Stimulated activated memory B cell treated with anti-CD40 and anti-IgM and Interleukin-4, amounts not matched to agents 10 μg/mL and 1 μg/mL and 100 μg/mL, for 72 hours (primary cell): ENCODE measurements at regions not wholly inside any gene's neighbourhood (a gene's known extent, or its start where the extent isn't known, plus 50 kb on each side); places are given as distances from the start of the nearest gene placed in this dataset.

ENCODE experiments used
- ATAC-seq: fragments of 150-1000 bp; cut with Tn5 transposase; 2 replicates; pipeline ENCODE4 v1.10.0; 2021
- H3K27ac Mint-ChIP-seq: one replicate; pipeline ENCODE4 v1.8.0; 2022; ENCODE audit warnings: mild to moderate bottlenecking, mixed read lengths
- H3K27me3 Mint-ChIP-seq: one replicate; pipeline ENCODE4 v1.8.0; 2022; ENCODE audit warnings: mixed read lengths
- H3K36me3 Mint-ChIP-seq: one replicate; pipeline ENCODE4 v1.8.0; 2022; ENCODE audit warnings: mixed read lengths
- H3K4me1 Mint-ChIP-seq: one replicate; pipeline ENCODE4 v1.8.0; 2022; ENCODE audit warnings: mixed read lengths
- H3K4me3 Mint-ChIP-seq: one replicate; pipeline ENCODE4 v1.8.0; 2022; ENCODE audit warnings: mild to moderate bottlenecking, moderate library complexity, mixed read lengths
- H3K9me3 Mint-ChIP-seq: one replicate; pipeline ENCODE4 v1.8.0; 2022; ENCODE audit warnings: mixed read lengths

GRCh38 chr3:157816896-157817295, 289.3 kb downstream of the SHOX2 start:
- no peak overlapping the region for H3K4me3 Mint-ChIP-seq
- no peaks in the 10 kb centered on the region for H3K9me3 Mint-ChIP-seq
- no peaks in the 10 kb centered on the region for H3K36me3 Mint-ChIP-seq
- H3K4me1 Mint-ChIP-seq = no peaks in the 10 kb centered on the region
- no peaks in the 10 kb centered on the region for H3K27me3 Mint-ChIP-seq
- no peak overlapping the region for H3K27ac Mint-ChIP-seq
- ATAC-seq = no peak

DNA sequence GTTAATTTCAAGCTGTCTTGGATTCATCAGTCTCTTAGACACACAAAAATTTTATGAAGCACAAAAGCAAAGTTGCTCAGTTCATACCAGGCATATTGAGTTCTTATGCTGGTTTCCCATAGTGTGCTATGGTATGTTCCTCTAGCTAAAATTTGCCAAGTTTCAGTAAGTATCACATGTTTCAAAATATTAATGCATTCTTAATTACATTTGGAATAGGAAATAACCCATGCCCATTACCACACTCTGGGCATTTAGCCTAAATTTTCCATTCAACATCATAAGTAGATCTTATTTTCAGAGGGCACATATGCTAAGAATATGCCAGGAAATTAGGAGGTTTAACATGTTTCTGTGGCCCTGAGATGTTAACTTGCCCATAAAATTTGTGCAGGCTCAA, 289.9 kb downstream of the SHOX2 start:
- ATAC-seq = no peak
- Mint-ChIP-seq H3K9me3 (no peaks in the 10 kb centered on the region), H3K4me3 (no peak overlapping the region), H3K36me3 (no peaks in the 10 kb centered on the region), H3K4me1 (no peaks in the 10 kb centered on the region), H3K27me3 (no peaks in the 10 kb centered on the region), H3K27ac (no peak overlapping the region)

GRCh38 chr3:157815739-157816138, 290.5 kb downstream of the SHOX2 start:
- no peaks in the 10 kb centered on the region for H3K36me3 Mint-ChIP-seq
- H3K27ac Mint-ChIP-seq = no peak overlapping the region
- no peak for ATAC-seq
- H3K4me1 Mint-ChIP-seq = no peaks in the 10 kb centered on the region
- H3K9me3 Mint-ChIP-seq = no peaks in the 10 kb centered on the region
- no peaks in the 10 kb centered on the region for H3K27me3 Mint-ChIP-seq
- H3K4me3 Mint-ChIP-seq = no peak overlapping the region

DNA sequence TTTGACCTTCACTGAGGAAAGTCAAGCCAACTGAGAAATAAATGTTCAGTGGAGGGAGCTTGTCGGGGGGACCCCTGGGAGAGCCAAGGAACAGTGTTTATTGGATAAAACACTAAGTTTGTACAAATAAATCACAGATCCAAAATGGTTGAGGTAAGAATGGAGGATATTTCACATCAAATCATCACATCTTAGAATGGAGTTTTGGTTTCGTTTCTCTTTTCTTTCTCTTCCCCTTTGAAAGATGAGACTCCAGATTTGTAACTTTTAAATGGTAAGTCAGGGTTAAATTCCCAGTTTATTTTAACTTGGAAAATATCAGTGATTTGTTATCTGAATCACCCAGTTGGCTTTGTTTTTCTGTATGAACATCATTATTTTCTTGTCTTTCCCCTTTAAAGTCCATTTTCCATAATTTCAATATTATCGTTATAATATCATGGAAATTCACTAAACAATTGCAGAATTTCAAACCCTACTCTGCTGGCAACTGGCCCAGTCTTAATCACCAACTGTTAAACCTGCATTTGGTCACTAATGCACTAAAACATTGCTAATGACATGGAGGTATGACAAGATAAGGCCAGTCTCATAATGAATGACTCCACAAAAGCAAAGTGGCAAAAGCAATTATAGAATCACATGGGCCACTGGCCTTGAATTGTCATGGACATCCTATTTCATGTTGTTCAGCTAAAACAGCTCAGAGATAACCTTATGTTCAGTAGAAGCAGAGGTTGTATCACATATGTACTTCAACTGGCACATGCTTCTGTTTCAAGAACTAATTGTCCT, 295.1 kb downstream of the SHOX2 start:
- H3K4me1 Mint-ChIP-seq = no peaks in the 10 kb centered on the region
- no peaks in the 10 kb centered on the region for H3K36me3 Mint-ChIP-seq
- no peak overlapping the region for H3K27ac Mint-ChIP-seq
- H3K27me3 Mint-ChIP-seq = no peaks in the 10 kb centered on the region
- no peak for ATAC-seq
- H3K9me3 Mint-ChIP-seq = no peaks in the 10 kb centered on the region
- H3K4me3 Mint-ChIP-seq = no peak overlapping the region

DNA sequence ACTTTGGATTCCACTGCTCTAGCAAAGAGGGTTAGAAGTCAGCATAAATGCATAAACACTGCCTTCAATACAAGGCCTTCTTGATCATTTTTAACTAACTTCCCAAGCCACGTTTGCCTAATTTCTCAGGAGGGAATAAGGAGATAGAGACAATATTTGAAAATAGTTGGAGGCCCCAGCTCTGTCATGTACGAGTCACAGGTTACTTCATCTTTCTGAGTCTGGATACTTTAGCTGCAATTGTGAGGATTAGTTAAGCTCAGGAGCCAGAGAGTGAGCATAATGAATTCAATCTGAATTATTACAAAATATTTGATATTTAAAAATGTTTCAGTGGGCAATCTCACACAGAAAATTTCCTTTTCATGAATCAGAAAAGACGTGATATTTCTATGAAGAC, 298.9 kb downstream of the SHOX2 start:
- no peak for ATAC-seq
- Mint-ChIP-seq H3K9me3 (peaks cover 6% of the 10 kb centered on the region), H3K4me1 (no peaks in the 10 kb centered on the region), H3K4me3 (no peak overlapping the region), H3K27me3 (no peaks in the 10 kb centered on the region), H3K27ac (no peak overlapping the region), H3K36me3 (no peaks in the 10 kb centered on the region)

DNA sequence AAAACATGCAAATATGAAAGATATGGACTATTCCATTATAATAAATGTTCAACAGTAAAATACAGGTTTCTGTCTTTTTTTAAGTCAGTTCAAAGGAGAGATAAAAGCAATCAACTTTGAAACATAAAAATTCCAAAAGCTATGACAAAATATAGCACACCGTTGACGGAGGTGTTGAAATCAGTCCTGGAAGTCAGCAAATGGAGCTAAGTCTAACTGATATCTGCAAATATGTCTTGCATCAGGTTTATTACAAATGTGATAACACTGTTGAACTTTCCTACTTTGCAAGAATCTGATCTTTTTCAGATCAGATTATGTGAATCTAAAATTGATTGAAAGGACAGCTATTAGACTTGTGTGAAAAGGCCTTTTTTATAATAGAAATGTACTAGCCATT, 300.7 kb downstream of the SHOX2 start:
- Mint-ChIP-seq H3K4me1 (no peaks in the 10 kb centered on the region), H3K27me3 (no peaks in the 10 kb centered on the region), H3K9me3 (peaks cover 14% of the 10 kb centered on the region), H3K27ac (no peak overlapping the region), H3K4me3 (no peak overlapping the region), H3K36me3 (no peaks in the 10 kb centered on the region)
- ATAC-seq = no peak

- ATAC-seq = no peak
- H3K36me3 Mint-ChIP-seq = no peaks in the 10 kb centered on the region
- no peak overlapping the region for H3K4me3 Mint-ChIP-seq
- no peaks in the 10 kb centered on the region for H3K4me1 Mint-ChIP-seq
- peaks cover under 1% of the 10 kb centered on the region for H3K27me3 Mint-ChIP-seq
- H3K9me3 Mint-ChIP-seq = no peaks in the 10 kb centered on the region
- H3K27ac Mint-ChIP-seq = no peak overlapping the region
These were observed 291.6 kb upstream of the VEPH1 start for GRCh38 chr3:157794771-157795170.

DNA sequence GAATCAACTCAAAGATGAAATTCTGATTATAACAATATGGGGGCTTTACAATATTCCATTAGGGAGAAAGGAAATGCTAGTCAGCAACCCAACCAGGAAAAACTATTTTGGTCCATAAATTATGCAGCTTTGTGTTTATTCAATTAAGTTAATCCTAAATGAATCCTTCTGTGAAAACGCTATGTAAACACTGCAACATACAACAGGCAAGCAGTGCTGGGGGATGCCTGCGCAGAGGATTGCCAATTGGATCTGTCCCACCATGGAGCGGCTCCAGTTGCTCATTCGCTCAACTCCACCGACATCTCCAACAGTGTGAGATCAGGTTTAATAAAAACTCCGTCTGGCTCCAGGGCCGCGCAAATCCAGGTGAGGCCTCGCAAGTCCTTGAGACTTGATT, 290.5 kb upstream of the VEPH1 start:
- Mint-ChIP-seq H3K9me3 (peaks cover 5% of the 10 kb centered on the region), H3K4me1 (no peaks in the 10 kb centered on the region), H3K27ac (no peak overlapping the region), H3K4me3 (no peak overlapping the region), H3K27me3 (peaks cover 8% of the 10 kb centered on the region), H3K36me3 (no peaks in the 10 kb centered on the region)
- ATAC-seq = no peak

DNA sequence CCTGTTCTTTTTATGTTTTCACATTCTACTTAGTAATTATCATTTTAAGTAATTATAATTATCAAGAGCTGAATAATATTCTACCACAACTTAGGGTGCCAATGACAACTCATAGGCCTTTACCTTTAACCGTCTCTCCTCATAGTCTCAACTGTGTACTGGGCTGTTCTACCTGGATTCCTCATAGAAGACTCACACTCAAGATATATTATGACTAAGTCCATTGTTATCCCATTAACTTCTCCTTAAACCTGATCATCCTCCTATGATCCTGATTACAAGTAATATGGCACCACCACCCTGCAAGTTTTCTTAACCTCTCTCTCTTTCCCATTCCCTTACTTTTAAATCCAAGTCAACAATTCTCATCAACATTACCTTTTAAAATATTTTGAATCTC, 285.9 kb upstream of the VEPH1 start:
- ATAC-seq = no peak
- peaks cover 13% of the 10 kb centered on the region for H3K9me3 Mint-ChIP-seq
- H3K36me3 Mint-ChIP-seq = no peaks in the 10 kb centered on the region
- H3K27me3 Mint-ChIP-seq = peaks cover 8% of the 10 kb centered on the region
- no peak overlapping the region for H3K27ac Mint-ChIP-seq
- H3K4me1 Mint-ChIP-seq = no peaks in the 10 kb centered on the region
- H3K4me3 Mint-ChIP-seq = no peak overlapping the region

DNA sequence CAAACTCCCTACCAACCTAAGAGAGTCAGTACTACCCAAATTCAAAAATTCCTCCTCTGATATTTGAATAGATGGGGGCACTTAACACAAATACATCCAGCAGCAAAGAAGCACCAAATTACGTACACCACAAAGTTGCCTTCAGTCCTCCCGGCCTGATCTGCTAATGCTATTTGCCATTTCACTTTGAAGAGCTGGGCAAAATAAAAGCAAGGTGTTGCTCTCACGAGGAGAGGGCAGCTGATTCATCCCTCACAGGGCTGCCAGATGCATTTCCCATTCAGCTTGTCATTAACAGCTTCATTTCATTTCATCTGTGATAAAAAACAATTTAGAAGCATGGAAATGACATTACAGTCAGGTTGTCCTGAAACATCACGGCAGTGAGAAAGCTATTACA, 283.4 kb upstream of the VEPH1 start:
- Mint-ChIP-seq H3K27me3 (peaks cover 8% of the 10 kb centered on the region), H3K27ac (no peak overlapping the region), H3K4me1 (no peaks in the 10 kb centered on the region), H3K4me3 (no peak overlapping the region), H3K36me3 (no peaks in the 10 kb centered on the region), H3K9me3 (peaks cover 17% of the 10 kb centered on the region)
- no peak for ATAC-seq

- Mint-ChIP-seq H3K27me3 (peaks cover 8% of the 10 kb centered on the region), H3K9me3 (peaks cover 17% of the 10 kb centered on the region), H3K4me1 (no peaks in the 10 kb centered on the region), H3K36me3 (no peaks in the 10 kb centered on the region), H3K4me3 (no peak overlapping the region), H3K27ac (no peak overlapping the region)
- no peak for ATAC-seq
These were observed 283.0 kb upstream of the VEPH1 start for GRCh38 chr3:157786211-157786610.

- Mint-ChIP-seq H3K9me3 (peaks cover 17% of the 10 kb centered on the region), H3K27ac (no peak overlapping the region), H3K36me3 (no peaks in the 10 kb centered on the region), H3K4me3 (no peak overlapping the region), H3K4me1 (no peaks in the 10 kb centered on the region), H3K27me3 (peaks cover 8% of the 10 kb centered on the region)
- no peak for ATAC-seq
These were observed 282.0 kb upstream of the VEPH1 start for GRCh38 chr3:157785102-157785826.

DNA sequence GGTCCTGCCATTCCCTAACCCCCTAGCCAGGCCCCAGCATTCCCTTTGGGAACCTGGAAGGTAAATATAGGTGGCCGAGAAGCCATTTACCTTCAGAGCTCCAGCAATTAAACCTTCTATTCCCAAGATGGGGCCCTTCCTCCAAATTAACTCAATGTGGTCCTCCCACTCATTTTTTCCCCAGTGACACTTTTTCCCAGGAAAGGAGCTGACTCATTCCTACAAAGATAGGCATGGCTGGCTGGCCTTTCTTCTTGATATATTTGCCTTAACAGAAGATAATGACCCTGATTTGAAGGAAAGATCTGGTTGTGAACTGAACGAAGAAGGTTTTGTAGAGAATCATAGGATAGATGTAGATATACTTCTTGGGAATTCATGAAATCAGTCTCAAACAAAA, 279.0 kb upstream of the VEPH1 start:
- no peak overlapping the region for H3K4me3 Mint-ChIP-seq
- no peak for ATAC-seq

DNA sequence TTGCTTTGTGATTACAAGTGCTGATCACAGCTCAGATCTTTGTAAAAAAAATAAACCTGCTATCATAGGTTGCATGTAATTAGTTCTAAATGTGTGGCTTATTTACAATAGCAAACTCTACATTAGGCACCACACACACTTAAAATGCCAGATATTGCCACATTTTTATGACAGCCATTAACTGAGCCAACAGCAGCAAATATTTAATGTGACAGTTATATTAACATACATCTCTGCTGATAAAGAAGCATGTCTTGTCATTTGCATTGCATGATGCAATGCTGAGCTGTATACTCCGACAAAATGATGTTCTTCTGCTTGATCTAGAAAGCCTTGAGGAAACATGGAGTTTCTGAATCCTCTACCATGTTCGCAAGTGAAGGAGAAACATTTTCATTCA, 273.6 kb upstream of the VEPH1 start:
- no peaks in the 10 kb centered on the region for H3K4me1 Mint-ChIP-seq
- H3K27me3 Mint-ChIP-seq = no peaks in the 10 kb centered on the region
- no peak for ATAC-seq
- H3K36me3 Mint-ChIP-seq = no peaks in the 10 kb centered on the region
- no peak overlapping the region for H3K27ac Mint-ChIP-seq
- H3K4me3 Mint-ChIP-seq = no peak overlapping the region
- no peaks in the 10 kb centered on the region for H3K9me3 Mint-ChIP-seq

More for the DNA sequence above, 279.0 kb upstream of the VEPH1 start:
- Mint-ChIP-seq H3K36me3 (no peaks in the 10 kb centered on the region), H3K27me3 (no peaks in the 10 kb centered on the region), H3K4me1 (no peaks in the 10 kb centered on the region), H3K27ac (no peak overlapping the region), H3K9me3 (peaks cover 3% of the 10 kb centered on the region)

GRCh38 chr3:157775446-157775845, 272.2 kb upstream of the VEPH1 start:
- Mint-ChIP-seq H3K27me3 (no peaks in the 10 kb centered on the region), H3K4me3 (no peak overlapping the region), H3K36me3 (no peaks in the 10 kb centered on the region), H3K4me1 (no peaks in the 10 kb centered on the region), H3K27ac (no peak overlapping the region), H3K9me3 (no peaks in the 10 kb centered on the region)
- ATAC-seq = no peak

GRCh38 chr3:157769378-157769777, 266.2 kb upstream of the VEPH1 start:
- H3K27me3 Mint-ChIP-seq = no peaks in the 10 kb centered on the region
- no peaks in the 10 kb centered on the region for H3K4me1 Mint-ChIP-seq
- peak; percentile 26 for ATAC-seq
- H3K27ac Mint-ChIP-seq = no peak overlapping the region
- no peak overlapping the region for H3K4me3 Mint-ChIP-seq
- peaks cover 3% of the 10 kb centered on the region for H3K9me3 Mint-ChIP-seq
- H3K36me3 Mint-ChIP-seq = no peaks in the 10 kb centered on the region
